Coronary artery (tissue), 2 donors: ENCODE measurements at regions not wholly inside any gene's neighbourhood (a gene's known extent, or its start where the extent isn't known, plus 50 kb on each side); places are given as distances from the start of the nearest gene placed in this dataset.

ENCODE experiments used
- DNase-seq: peaks from one replicate; pipeline ENCODE4 v3.0.0-alpha.2; 2017; ENCODE audit warnings: low spot score
- H3K27ac ChIP-seq, 2 donors: fragments of 200-600 bp; sonication (generic); one replicate each; pipeline ENCODE4 v1.5.1; 2016 to 2019
- H3K4me3 ChIP-seq: fragments of 200-600 bp; sonication (generic); 2 replicates; pipeline ENCODE4 v1.5.1; 2016; ENCODE audit warnings: mild to moderate bottlenecking, moderate library complexity
- TF ChIP-seq, protein P1 (sequence below): fragments of 200-600 bp; sonication (generic); IDR thresholded peaks from one replicate; pipeline ENCODE4 v1.5.1; 2019; ENCODE audit warnings: antibody characterized with exemption

GRCh38 chr13:80263745-80264513, 77.0 kb downstream of the SPRY2 start:
- H3K27ac ChIP-seq = no peak overlapping the region
- TF ChIP-seq, protein P1, sequence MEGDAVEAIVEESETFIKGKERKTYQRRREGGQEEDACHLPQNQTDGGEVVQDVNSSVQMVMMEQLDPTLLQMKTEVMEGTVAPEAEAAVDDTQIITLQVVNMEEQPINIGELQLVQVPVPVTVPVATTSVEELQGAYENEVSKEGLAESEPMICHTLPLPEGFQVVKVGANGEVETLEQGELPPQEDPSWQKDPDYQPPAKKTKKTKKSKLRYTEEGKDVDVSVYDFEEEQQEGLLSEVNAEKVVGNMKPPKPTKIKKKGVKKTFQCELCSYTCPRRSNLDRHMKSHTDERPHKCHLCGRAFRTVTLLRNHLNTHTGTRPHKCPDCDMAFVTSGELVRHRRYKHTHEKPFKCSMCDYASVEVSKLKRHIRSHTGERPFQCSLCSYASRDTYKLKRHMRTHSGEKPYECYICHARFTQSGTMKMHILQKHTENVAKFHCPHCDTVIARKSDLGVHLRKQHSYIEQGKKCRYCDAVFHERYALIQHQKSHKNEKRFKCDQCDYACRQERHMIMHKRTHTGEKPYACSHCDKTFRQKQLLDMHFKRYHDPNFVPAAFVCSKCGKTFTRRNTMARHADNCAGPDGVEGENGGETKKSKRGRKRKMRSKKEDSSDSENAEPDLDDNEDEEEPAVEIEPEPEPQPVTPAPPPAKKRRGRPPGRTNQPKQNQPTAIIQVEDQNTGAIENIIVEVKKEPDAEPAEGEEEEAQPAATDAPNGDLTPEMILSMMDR = no peak
- no peak for DNase-seq
- H3K4me3 ChIP-seq = no peak overlapping the region

DNA sequence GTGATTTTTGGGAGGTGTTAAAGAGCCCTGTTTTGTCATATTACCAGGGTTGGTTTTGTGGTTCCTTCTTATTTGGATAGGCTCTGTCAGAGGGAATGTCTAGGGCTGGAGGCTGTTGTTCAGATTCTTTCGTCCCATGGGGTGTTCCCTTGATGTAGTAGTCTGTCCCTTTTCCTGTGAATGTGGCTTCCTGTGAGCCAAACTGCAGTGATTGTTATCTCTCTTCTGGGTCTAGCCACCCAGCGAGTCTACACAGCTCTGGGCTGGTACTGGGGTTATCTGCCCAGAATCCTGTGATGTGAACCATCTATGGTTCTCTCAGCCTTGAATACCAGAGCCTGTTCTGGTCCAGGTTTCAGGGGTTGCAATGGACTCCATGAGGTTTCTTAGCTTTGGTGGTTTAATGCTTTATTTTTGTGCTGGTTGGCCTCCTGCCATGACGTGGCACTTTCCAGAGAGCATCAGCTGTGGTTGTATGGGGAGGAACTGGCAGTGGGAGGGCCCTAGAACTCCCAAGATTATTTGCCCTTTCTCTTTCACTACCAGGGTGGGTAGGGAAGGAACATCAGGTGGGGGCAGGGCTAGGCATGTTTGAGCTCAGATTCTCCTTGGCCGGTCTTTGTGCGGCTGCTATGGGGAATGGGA, 78.8 kb downstream of the SPRY2 start:
- DNase-seq = no peak
- H3K27ac ChIP-seq = no peak overlapping the region
- H3K4me3 ChIP-seq = no peak overlapping the region
- TF ChIP-seq, protein P1 = no peak

DNA sequence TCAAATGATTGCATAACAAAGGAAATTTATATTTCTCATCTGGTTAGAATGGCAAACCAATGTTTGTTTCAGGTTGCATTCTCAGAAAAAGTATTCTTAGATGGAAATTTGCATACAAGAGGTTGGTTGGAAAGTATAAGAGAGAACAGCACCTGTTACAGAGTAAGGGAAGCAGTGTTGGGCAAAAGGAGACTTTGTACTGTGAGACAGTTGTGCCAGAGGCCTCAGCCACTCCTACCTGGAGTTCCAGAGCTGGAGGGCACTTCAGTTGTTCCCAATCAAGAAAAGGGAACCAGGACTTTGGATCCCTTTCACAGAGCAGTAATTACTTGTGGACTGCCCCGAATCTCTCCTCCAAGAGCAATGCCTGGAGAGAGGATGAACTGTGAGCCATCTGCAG, 81.8 kb downstream of the SPRY2 start:
- H3K4me3 ChIP-seq = no peak overlapping the region
- DNase-seq = no peak
- no peak overlapping the region for H3K27ac ChIP-seq
- TF ChIP-seq, protein P1 = no peak

GRCh38 chr13:80256352-80256932, 84.5 kb downstream of the SPRY2 start:
- H3K4me3 ChIP-seq = no peak overlapping the region
- no peak overlapping the region for H3K27ac ChIP-seq
- no peak for DNase-seq
- TF ChIP-seq, protein P1 = no peak

DNA sequence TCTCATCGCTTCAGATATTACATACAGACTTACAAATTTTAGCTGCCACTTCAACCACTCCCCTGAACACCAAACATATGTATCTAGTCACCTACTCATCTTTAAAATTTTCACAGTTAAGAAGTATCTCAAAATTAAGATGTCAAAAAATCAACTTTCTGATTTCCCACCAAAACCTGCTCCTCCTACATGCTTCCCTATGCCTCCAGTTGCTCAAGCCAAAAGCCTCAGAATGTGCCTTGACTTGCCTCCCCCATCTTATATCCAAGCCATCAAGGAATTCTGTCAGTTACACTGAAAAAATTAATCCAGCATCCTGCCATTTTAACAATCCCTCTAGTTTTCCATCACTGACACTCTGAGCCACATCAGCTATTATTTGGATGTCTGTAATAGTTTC, 85.0 kb downstream of the SPRY2 start:
- H3K4me3 ChIP-seq = no peak overlapping the region
- TF ChIP-seq, protein P1 = no peak
- H3K27ac ChIP-seq = no peak overlapping the region
- DNase-seq = no peak

DNA sequence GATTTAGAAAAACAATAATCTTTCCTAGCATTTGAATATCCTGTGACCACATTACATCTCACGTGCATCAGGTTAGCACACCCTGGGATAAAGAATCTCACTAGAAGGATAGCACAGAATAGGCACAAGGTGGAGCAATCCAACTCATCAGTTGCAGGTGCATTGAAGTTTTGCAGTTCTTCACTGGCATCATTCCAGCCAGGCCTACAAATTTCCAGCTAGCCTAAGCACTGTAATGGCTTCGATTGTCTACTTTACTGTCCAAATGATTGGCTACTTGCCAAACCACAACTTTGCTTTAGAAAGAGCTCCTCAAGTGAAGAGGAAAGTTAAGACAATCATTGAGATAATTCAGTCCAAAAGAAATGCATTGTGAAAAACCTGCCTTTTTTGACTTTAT, 89.5 kb downstream of the SPRY2 start:
- TF ChIP-seq, protein P1 = no peak

More for the DNA sequence above, 89.5 kb downstream of the SPRY2 start:
- Histone ChIP-seq H3K27ac (no peak overlapping the region), H3K4me3 (no peak overlapping the region)
- DNase-seq = no peak
